ENCODE measurements at regions not wholly inside any gene's neighbourhood (a gene's known extent, or its start where the extent isn't known, plus 50 kb on each side); places are given as distances from the start of the nearest gene placed in this dataset.

DNA sequence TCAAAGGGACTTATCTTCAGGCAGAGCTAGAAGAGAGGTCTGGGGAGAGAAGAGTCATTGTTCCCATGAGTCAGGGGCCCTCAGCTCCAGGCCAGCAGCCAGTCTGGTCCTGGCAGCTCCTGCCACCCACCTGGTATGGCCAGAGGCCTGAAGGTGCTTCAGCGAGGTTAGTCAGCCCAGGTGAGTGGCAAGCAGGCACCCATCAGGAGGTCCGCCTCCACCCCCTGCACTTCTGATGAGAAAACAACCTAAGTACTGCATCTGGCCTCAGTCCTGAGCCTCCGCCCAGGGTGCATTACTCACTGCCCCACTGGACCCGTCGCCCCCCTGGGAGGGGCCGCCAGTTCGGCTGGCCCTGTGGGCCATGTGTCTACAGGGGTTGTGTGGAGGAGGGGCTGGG lies 130.2 kb downstream of the INHBB start:
- TF ChIP-seq, protein P1, sequence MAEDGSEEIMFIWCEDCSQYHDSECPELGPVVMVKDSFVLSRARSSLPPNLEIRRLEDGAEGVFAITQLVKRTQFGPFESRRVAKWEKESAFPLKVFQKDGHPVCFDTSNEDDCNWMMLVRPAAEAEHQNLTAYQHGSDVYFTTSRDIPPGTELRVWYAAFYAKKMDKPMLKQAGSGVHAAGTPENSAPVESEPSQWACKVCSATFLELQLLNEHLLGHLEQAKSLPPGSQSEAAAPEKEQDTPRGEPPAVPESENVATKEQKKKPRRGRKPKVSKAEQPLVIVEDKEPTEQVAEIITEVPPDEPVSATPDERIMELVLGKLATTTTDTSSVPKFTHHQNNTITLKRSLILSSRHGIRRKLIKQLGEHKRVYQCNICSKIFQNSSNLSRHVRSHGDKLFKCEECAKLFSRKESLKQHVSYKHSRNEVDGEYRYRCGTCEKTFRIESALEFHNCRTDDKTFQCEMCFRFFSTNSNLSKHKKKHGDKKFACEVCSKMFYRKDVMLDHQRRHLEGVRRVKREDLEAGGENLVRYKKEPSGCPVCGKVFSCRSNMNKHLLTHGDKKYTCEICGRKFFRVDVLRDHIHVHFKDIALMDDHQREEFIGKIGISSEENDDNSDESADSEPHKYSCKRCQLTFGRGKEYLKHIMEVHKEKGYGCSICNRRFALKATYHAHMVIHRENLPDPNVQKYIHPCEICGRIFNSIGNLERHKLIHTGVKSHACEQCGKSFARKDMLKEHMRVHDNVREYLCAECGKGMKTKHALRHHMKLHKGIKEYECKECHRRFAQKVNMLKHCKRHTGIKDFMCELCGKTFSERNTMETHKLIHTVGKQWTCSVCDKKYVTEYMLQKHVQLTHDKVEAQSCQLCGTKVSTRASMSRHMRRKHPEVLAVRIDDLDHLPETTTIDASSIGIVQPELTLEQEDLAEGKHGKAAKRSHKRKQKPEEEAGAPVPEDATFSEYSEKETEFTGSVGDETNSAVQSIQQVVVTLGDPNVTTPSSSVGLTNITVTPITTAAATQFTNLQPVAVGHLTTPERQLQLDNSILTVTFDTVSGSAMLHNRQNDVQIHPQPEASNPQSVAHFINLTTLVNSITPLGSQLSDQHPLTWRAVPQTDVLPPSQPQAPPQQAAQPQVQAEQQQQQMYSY (CRISPR knock-in tag; IDR thresholded peaks at IDR 0.05): no peak
- TF ChIP-seq, protein P2, sequence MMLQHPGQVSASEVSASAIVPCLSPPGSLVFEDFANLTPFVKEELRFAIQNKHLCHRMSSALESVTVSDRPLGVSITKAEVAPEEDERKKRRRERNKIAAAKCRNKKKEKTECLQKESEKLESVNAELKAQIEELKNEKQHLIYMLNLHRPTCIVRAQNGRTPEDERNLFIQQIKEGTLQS (CRISPR knock-in tag; IDR thresholded peaks at IDR 0.05): no peak
- TF ChIP-seq ZFX (CRISPR knock-in tag; IDR thresholded peaks at IDR 0.05; ENCODE audit: low read depth) (no peak), ZNF615 (CRISPR knock-in tag; IDR thresholded peaks at IDR 0.05; ENCODE audit: borderline replicate concordance) (no peak), ZFAT (CRISPR knock-in tag; conservative IDR thresholded peaks at IDR 0.05) (no peak), ZFP36 (IDR thresholded peaks at IDR 0.05; ENCODE audit: borderline replicate concordance, low read depth, low read length, partially characterized antibody) (no peak), ETV6 (CRISPR knock-in tag; conservative IDR thresholded peaks at IDR 0.05) (no peak), ZNF230 (CRISPR knock-in tag; IDR thresholded peaks at IDR 0.05) (no peak), JARID2 (CRISPR knock-in tag; IDR thresholded peaks at IDR 0.05; ENCODE audit: insufficient replicate concordance) (no peak), FOSL2 (CRISPR knock-in tag; IDR thresholded peaks at IDR 0.05) (no peak)
- TF ChIP-seq, protein P3, sequence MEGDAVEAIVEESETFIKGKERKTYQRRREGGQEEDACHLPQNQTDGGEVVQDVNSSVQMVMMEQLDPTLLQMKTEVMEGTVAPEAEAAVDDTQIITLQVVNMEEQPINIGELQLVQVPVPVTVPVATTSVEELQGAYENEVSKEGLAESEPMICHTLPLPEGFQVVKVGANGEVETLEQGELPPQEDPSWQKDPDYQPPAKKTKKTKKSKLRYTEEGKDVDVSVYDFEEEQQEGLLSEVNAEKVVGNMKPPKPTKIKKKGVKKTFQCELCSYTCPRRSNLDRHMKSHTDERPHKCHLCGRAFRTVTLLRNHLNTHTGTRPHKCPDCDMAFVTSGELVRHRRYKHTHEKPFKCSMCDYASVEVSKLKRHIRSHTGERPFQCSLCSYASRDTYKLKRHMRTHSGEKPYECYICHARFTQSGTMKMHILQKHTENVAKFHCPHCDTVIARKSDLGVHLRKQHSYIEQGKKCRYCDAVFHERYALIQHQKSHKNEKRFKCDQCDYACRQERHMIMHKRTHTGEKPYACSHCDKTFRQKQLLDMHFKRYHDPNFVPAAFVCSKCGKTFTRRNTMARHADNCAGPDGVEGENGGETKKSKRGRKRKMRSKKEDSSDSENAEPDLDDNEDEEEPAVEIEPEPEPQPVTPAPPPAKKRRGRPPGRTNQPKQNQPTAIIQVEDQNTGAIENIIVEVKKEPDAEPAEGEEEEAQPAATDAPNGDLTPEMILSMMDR (CRISPR knock-in tag; IDR thresholded peaks at IDR 0.05): no peak
- TF ChIP-seq, protein P4, sequence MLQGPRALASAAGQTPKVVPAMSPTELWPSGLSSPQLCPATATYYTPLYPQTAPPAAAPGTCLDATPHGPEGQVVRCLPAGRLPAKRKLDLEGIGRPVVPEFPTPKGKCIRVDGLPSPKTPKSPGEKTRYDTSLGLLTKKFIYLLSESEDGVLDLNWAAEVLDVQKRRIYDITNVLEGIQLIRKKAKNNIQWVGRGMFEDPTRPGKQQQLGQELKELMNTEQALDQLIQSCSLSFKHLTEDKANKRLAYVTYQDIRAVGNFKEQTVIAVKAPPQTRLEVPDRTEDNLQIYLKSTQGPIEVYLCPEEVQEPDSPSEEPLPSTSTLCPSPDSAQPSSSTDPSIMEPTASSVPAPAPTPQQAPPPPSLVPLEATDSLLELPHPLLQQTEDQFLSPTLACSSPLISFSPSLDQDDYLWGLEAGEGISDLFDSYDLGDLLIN (CRISPR knock-in tag; IDR thresholded peaks at IDR 0.05; ENCODE audit: borderline replicate concordance): no peak
- TF ChIP-seq, protein P5, sequence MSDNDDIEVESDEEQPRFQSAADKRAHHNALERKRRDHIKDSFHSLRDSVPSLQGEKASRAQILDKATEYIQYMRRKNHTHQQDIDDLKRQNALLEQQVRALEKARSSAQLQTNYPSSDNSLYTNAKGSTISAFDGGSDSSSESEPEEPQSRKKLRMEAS (IDR thresholded peaks at IDR 0.05): no peak
